GM12878 (cell line): ENCODE measurements at regions not wholly inside any gene's neighbourhood (a gene's known extent, or its start where the extent isn't known, plus 50 kb on each side); places are given as distances from the start of the nearest gene placed in this dataset.

Experiments
- EP300 ChIP-seq, 2 experiments: fragments of 150-350 bp in 1 of 2; IDR thresholded peaks; 2 replicates each; pipeline ENCODE4 v1.6.1; 2011 to 2012; ENCODE audit warnings: low read depth in 2 of 2, low read length in 2 of 2, borderline replicate concordance in 1 of 2, improper control_type of control experiment in 1 of 2, inconsistent platforms in 1 of 2; ENCODE audit not compliant: control insufficient read depth in 1 of 2
- FOS ChIP-seq: IDR thresholded peaks from 3 replicates; pipeline ENCODE4 v1.6.1; 2011; ENCODE audit warnings: borderline replicate concordance; ENCODE audit not compliant: insufficient read length; ENCODE audit errors: extremely low read depth
- POLR2A ChIP-seq: IDR thresholded peaks from 2 replicates; pipeline ENCODE4 v1.6.1; 2011; ENCODE audit warnings: low read depth, mild to moderate bottlenecking, low read length
- POLR2AphosphoS5 ChIP-seq: IDR thresholded peaks from 2 replicates; pipeline ENCODE4 v1.6.1; 2011; ENCODE audit warnings: mild to moderate bottlenecking, low read length, inconsistent platforms
- RAD21 ChIP-seq: IDR thresholded peaks from 2 replicates; pipeline ENCODE4 v1.6.1; 2011; ENCODE audit warnings: mild to moderate bottlenecking, low read depth, low read length, moderate library complexity; ENCODE audit not compliant: insufficient read depth
- RELA ChIP-seq: fragments of 450-650 bp; IDR thresholded peaks from 2 replicates; pipeline ENCODE4 v1.8.0; 2014; ENCODE audit warnings: borderline replicate concordance; ENCODE audit not compliant: partially characterized antibody
- SMC3 ChIP-seq: IDR thresholded peaks from 2 replicates; pipeline ENCODE4 v1.6.1; 2011; ENCODE audit warnings: low read length, improper control_type of control experiment, borderline replicate concordance
- TBL1XR1 ChIP-seq: IDR thresholded peaks from 2 replicates; pipeline ENCODE4 v1.6.1; 2012; ENCODE audit warnings: low read depth, low read length, improper control_type of control experiment
- TCF7 ChIP-seq: IDR thresholded peaks from 2 replicates; pipeline ENCODE4 v1.6.1; 2014; ENCODE audit warnings: antibody characterized with exemption, borderline replicate concordance
- ZBTB4 ChIP-seq: fragments of 450-650 bp; formaldehyde crosslinking; IDR thresholded peaks from 2 replicates; pipeline ENCODE4 v1.4.0; 2022; ENCODE audit warnings: mild to moderate bottlenecking, moderate library complexity
- TF ChIP-seq, protein P1 (sequence below): IDR thresholded peaks from 2 replicates; pipeline ENCODE4 v1.6.1; 2012; ENCODE audit warnings: low read depth, low read length, improper control_type of control experiment
- TF ChIP-seq, protein P2 (sequence below), 3 experiments: IDR thresholded peaks in 2 of 3; conservative IDR thresholded peaks in 1 of 3; 2 replicates each; pipeline ENCODE4 v1.5.1; 2011; ENCODE audit warnings: low read depth in 3 of 3, low read length in 3 of 3, mild to moderate bottlenecking in 3 of 3, control low read depth in 2 of 3, moderate library complexity in 2 of 3, inconsistent platforms in 1 of 3, mixed read lengths in 1 of 3; ENCODE audit not compliant: control insufficient read depth in 2 of 3, insufficient read depth in 1 of 3; ENCODE audit errors: extremely low read depth in 1 of 3

GRCh38 chr3:81261996-81262395 lies 499.4 kb downstream of the GBE1 start:
- TF ChIP-seq POLR2AphosphoS5 (no peak), TBL1XR1 (no peak), POLR2A (no peak), EP300 (IDR thresholded peaks at IDR 0.05; ENCODE audit: borderline replicate concordance in 1 of 2, control insufficient read depth in 1 of 2, low read depth in 2 of 2, low read length in 2 of 2) (no peak), RAD21 (no peak), RELA (no peak), ZBTB4 (CRISPR knock-in tag) (no peak), SMC3 (no peak), FOS (no peak), TCF7 (no peak)
- TF ChIP-seq, protein P1, sequence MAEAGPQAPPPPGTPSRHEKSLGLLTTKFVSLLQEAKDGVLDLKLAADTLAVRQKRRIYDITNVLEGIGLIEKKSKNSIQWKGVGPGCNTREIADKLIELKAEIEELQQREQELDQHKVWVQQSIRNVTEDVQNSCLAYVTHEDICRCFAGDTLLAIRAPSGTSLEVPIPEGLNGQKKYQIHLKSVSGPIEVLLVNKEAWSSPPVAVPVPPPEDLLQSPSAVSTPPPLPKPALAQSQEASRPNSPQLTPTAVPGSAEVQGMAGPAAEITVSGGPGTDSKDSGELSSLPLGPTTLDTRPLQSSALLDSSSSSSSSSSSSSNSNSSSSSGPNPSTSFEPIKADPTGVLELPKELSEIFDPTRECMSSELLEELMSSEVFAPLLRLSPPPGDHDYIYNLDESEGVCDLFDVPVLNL, result no peak
- TF ChIP-seq, protein P2, sequence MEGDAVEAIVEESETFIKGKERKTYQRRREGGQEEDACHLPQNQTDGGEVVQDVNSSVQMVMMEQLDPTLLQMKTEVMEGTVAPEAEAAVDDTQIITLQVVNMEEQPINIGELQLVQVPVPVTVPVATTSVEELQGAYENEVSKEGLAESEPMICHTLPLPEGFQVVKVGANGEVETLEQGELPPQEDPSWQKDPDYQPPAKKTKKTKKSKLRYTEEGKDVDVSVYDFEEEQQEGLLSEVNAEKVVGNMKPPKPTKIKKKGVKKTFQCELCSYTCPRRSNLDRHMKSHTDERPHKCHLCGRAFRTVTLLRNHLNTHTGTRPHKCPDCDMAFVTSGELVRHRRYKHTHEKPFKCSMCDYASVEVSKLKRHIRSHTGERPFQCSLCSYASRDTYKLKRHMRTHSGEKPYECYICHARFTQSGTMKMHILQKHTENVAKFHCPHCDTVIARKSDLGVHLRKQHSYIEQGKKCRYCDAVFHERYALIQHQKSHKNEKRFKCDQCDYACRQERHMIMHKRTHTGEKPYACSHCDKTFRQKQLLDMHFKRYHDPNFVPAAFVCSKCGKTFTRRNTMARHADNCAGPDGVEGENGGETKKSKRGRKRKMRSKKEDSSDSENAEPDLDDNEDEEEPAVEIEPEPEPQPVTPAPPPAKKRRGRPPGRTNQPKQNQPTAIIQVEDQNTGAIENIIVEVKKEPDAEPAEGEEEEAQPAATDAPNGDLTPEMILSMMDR (IDR thresholded peaks at IDR 0.05 in 2 of 3, conservative IDR thresholded peaks at IDR 0.05 in 1 of 3; ENCODE audit: control insufficient read depth in 2 of 3, extremely low read depth in 1 of 3, insufficient read depth in 1 of 3, low read depth in 3 of 3, low read length in 3 of 3), result no peak
